ENCODE measurements at regions not wholly inside any gene's neighbourhood (a gene's known extent, or its start where the extent isn't known, plus 50 kb on each side); places are given as distances from the start of the nearest gene placed in this dataset.
"Not testable (repeated sequence)": the region's sequence is repeated elsewhere in the genome, so short reads cannot be mapped to it uniquely, and the experiment has no call there.

GRCh38 chr1:83097715-83098114 is 901.2 kb downstream of the TTLL7 start:
- DNase-seq (ENCODE audit: low read depth in 2 of 2): no peak

GRCh38 chr1:83095570-83095969 is 903.4 kb downstream of the TTLL7 start:
- no peak for DNase-seq (ENCODE audit: low read depth in 2 of 2)

- DNase-seq (ENCODE audit: low read depth in 2 of 2): no peak
These were observed 908.7 kb downstream of the TTLL7 start for GRCh38 chr1:83090195-83090594.

GRCh38 chr1:83087851-83088250 is 911.1 kb downstream of the TTLL7 start:
- no peak for DNase-seq (ENCODE audit: low read depth in 2 of 2)

- DNase-seq (ENCODE audit: low read depth in 2 of 2): no peak
These were observed 911.9 kb downstream of the TTLL7 start for GRCh38 chr1:83086986-83087512.

GRCh38 chr1:83086346-83086745 is 912.6 kb downstream of the TTLL7 start:
- DNase-seq (ENCODE audit: low read depth in 2 of 2): no peak

GRCh38 chr1:83083589-83084224 is 915.2 kb downstream of the TTLL7 start:
- DNase-seq (ENCODE audit: low read depth in 2 of 2): no peak

- no peak for DNase-seq (ENCODE audit: low read depth in 2 of 2)
These were observed 921.5 kb downstream of the TTLL7 start for GRCh38 chr1:83077411-83077810.

GRCh38 chr1:83075107-83075506 is 923.8 kb downstream of the TTLL7 start:
- no peak for DNase-seq (ENCODE audit: low read depth in 2 of 2)

- DNase-seq (ENCODE audit: low read depth in 2 of 2): no peak
These were observed 931.0 kb downstream of the TTLL7 start for GRCh38 chr1:83067954-83068353.

GRCh38 chr1:83065952-83066727 is 932.8 kb downstream of the TTLL7 start:
- DNase-seq (ENCODE audit: low read depth in 2 of 2): no peak

- no peak for DNase-seq (ENCODE audit: low read depth in 2 of 2)
These were observed 934.2 kb downstream of the TTLL7 start for GRCh38 chr1:83064589-83065242.

GRCh38 chr1:83060651-83061390 is 938.1 kb downstream of the TTLL7 start:
- DNase-seq (ENCODE audit: low read depth in 2 of 2): no peak

GRCh38 chr1:83060221-83060620 is 938.7 kb downstream of the TTLL7 start:
- DNase-seq (ENCODE audit: low read depth in 2 of 2): no peak

- no peak for DNase-seq (ENCODE audit: low read depth in 2 of 2)
These were observed 940.6 kb downstream of the TTLL7 start for GRCh38 chr1:83058327-83058726.

- DNase-seq (ENCODE audit: low read depth in 2 of 2): no peak
These were observed 943.4 kb downstream of the TTLL7 start for GRCh38 chr1:83055391-83056170.

GRCh38 chr1:83053446-83053845 is 945.5 kb downstream of the TTLL7 start:
- no peak for DNase-seq (ENCODE audit: low read depth in 2 of 2)

GRCh38 chr1:83052865-83053264 is 946.1 kb downstream of the TTLL7 start:
- DNase-seq (ENCODE audit: low read depth in 2 of 2): no peak

- DNase-seq (ENCODE audit: low read depth in 2 of 2): not testable (repeated sequence)
These were observed 947.9 kb downstream of the TTLL7 start for GRCh38 chr1:83051053-83051452.

- no peak for DNase-seq (ENCODE audit: low read depth in 2 of 2)
These were observed 955.7 kb downstream of the TTLL7 start for GRCh38 chr1:83043244-83043643.

GRCh38 chr1:83039091-83039490 is 959.8 kb downstream of the TTLL7 start:
- DNase-seq (ENCODE audit: low read depth in 2 of 2): not testable (repeated sequence)
